ENCODE measurements at regions not wholly inside any gene's neighbourhood (a gene's known extent, or its start where the extent isn't known, plus 50 kb on each side); places are given as distances from the start of the nearest gene placed in this dataset.

DNA sequence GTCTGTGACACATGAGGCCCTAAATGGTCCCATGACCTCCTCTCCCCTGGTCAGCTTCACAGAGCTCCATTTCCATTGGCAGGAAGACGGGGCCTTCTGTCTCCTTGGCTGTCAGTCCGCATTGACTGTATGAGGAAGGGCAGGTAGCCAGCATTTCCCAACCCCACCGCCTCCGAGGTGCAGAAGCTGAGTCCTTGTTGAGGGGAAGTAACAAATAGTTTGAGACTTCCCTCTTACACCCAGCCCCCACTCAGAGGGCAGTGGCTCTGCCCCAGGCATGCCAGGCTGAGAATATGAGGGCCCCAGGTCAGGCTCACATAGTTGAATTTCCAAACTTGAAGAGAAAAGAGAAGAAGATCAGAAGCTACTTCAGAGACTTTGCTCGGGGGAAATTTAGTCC lies 611.1 kb downstream of the BRD1 start:
- TF ChIP-seq, protein P1, sequence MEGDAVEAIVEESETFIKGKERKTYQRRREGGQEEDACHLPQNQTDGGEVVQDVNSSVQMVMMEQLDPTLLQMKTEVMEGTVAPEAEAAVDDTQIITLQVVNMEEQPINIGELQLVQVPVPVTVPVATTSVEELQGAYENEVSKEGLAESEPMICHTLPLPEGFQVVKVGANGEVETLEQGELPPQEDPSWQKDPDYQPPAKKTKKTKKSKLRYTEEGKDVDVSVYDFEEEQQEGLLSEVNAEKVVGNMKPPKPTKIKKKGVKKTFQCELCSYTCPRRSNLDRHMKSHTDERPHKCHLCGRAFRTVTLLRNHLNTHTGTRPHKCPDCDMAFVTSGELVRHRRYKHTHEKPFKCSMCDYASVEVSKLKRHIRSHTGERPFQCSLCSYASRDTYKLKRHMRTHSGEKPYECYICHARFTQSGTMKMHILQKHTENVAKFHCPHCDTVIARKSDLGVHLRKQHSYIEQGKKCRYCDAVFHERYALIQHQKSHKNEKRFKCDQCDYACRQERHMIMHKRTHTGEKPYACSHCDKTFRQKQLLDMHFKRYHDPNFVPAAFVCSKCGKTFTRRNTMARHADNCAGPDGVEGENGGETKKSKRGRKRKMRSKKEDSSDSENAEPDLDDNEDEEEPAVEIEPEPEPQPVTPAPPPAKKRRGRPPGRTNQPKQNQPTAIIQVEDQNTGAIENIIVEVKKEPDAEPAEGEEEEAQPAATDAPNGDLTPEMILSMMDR (IDR thresholded peaks at IDR 0.05), result no peak
- no peak for TF ChIP-seq POLR2AphosphoS5 (IDR thresholded peaks at IDR 0.05)
